ENCODE measurements at regions not wholly inside any gene's neighbourhood (a gene's known extent, or its start where the extent isn't known, plus 50 kb on each side); places are given as distances from the start of the nearest gene placed in this dataset.

DNA sequence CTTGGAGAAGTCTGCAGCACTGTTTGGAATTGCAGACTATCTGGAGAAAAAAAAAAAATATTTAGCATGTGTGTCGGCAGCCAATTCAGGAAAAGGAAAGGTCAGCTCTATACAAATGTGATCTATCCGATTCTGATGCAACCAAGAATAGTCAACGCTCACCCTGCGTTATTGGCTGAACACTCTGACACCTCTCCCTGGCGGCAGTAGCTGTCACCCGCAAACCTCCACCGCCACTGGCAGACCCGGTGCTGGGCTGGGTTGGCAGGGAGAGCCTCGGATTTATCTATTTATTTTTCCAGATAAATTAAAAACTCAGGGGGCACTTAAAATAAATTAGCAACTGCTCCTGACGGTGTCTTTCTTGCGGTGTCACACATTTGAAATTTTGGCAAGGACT is 409.7 kb downstream of the VRK1 start:
- DNase-seq (ENCODE audit: low read depth): no peak

- no peak for DNase-seq (ENCODE audit: low read depth)
These were observed 413.0 kb downstream of the VRK1 start for GRCh38 chr14:97210202-97210601.

GRCh38 chr14:97212399-97212798 is 415.2 kb downstream of the VRK1 start:
- DNase-seq (ENCODE audit: low read depth): no peak

DNA sequence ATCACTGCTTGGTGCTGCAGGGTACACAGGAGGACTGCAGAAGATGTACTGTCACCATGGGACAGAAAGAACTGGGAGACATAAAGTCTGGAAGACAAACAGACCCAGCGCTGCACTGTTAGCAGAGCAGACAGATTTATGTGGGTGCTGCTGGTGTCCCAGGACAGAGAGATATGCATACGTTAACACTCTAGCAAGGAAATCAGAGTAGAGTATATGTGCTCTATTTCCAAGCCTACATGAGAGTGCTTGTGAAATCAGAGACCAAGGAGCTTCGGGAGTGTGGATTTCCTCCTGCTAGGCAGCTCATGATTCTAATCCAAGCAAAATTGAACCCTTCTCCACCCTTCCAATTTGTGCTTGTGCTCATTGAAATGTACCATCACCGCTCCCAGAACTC is 416.5 kb downstream of the VRK1 start:
- no peak for DNase-seq (ENCODE audit: low read depth)

GRCh38 chr14:97215263-97215969 is 418.2 kb downstream of the VRK1 start:
- no peak for DNase-seq (ENCODE audit: low read depth)

GRCh38 chr14:97217111-97217885 is 420.1 kb downstream of the VRK1 start:
- DNase-seq (ENCODE audit: low read depth): no peak

GRCh38 chr14:97218274-97218673 is 421.1 kb downstream of the VRK1 start:
- no peak for DNase-seq (ENCODE audit: low read depth)

DNA sequence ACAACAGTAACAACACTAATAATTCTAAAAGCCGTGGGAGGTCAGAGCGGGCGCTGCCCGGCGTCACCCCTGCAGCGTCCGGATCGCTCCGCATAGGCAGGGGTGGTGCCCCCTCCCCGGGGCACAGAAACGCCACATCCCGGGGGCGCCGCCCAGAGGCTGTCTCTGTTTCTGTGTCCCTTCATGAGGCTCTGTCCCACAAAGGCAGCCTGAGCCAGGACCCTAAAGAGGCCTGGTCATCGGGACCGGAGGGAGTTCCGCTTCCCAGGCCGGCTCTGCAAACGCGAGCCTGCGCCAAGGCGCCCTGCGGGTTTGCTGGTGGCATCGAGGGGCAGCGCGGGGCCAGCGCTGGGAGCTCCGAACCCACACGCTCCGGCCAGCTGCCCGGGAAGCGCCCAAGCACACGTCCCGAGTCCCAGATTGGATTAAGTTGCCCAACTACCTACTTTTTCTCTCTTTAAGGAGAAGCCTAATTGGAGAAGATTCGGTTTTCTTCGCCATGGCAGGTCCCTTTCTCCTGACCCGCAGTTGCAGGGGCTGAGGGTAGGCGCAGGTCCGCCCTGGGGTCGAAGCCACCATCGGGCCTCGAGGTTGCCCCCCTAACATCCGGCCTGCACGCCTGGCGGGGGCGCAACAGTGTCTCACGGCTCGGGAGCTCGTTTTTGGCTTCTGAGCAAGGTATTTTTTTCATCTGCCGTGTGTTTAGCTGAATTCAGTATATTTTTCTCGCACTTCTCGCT is 421.7 kb downstream of the VRK1 start:
- DNase-seq (ENCODE audit: low read depth): no peak

DNA sequence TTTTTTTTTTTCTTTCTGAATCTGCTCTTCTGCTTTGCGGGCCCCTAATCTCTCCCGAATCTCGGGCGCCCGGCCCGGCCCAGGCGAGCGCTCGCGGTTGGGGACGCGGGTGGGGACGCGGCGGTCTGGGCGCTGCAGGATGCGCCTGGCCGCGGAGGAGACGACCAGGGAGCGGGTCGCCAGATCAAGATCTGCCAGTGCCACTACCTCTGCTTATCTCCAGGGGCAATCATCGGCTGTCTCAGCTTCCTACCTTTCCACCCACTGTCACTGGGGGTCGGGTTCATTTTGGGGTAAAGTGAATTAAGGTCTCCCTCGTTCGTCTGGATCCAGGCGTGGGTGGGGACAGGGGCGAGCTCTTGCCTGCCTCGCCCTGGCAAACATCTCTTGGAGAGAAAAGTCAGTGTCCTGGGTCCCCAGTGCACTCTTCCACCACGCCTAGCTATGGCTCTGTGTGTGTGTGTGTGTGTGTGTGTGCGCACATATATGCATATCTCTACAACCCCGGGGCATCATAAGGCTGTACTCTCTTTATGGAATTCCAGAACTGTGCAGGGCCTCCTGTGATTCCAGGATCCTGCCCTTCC is 422.3 kb downstream of the VRK1 start:
- no peak for DNase-seq (ENCODE audit: low read depth)

GRCh38 chr14:97221572-97222285 is 424.5 kb downstream of the VRK1 start:
- DNase-seq (ENCODE audit: low read depth): no peak

- DNase-seq (ENCODE audit: low read depth): no peak
These were observed 426.8 kb downstream of the VRK1 start for GRCh38 chr14:97224016-97224415.

DNA sequence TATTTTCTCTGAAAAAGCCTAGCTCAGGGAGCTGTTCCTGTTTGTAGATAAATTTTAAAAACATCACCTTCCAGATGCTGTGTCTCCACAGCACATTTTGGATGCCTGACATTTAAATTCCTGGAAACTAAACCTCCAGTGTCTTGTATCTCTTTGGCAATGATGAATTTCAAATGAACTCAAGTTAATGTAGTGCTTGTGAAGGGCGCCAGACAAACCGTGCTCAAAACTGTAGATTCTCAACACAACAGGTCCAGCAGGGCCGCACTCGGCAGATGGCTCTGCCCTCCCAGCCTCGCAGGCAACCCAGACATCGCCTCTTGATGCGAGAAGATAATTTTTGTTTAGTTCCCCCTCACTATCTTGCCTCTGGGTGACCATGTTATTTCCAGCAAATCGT is 432.9 kb downstream of the VRK1 start:
- no peak for DNase-seq (ENCODE audit: low read depth)

- no peak for DNase-seq (ENCODE audit: low read depth)
These were observed 436.3 kb downstream of the VRK1 start for GRCh38 chr14:97233319-97233985.

DNA sequence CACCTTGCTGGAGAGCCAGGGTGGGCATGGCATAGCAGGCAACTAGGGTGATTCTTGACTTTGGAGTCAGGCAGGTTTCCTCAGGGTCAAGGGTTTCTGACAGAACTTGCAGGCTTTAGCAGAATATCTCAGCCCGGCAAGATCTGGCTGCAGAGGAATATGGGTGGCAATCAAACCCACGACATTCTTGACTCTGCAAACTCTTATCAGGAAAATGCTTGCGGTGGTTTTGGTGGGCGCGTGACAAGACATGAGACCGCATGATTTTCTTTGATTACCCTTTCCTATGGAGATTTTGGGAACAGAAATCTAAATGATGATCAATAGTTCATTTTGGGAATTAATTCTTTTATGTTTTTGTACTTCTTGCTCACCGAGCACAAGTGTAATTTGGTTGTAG is 449.5 kb downstream of the VRK1 start:
- DNase-seq (ENCODE audit: low read depth): no peak

- DNase-seq (ENCODE audit: low read depth): no peak
These were observed 451.8 kb downstream of the VRK1 start for GRCh38 chr14:97248973-97249372.

DNA sequence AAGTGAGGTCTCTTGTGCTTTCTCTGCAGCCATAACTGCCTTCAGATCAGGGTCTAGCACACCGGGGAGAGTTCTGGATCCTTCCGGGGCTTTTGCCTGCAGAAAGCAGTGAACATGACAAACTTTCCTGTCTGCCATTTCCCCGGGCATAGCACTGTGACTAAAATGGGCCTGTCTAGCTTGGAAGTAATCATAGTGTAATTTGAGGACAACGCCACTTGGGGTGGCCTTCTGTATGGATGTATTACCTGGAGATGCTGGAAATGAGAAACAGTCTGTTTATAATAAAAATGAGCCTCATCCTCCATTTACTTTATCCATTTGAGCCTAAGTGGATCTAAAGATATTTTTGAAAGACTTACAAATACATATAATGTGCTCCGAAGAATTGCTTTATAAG is 453.7 kb downstream of the VRK1 start:
- no peak for DNase-seq (ENCODE audit: low read depth)

DNA sequence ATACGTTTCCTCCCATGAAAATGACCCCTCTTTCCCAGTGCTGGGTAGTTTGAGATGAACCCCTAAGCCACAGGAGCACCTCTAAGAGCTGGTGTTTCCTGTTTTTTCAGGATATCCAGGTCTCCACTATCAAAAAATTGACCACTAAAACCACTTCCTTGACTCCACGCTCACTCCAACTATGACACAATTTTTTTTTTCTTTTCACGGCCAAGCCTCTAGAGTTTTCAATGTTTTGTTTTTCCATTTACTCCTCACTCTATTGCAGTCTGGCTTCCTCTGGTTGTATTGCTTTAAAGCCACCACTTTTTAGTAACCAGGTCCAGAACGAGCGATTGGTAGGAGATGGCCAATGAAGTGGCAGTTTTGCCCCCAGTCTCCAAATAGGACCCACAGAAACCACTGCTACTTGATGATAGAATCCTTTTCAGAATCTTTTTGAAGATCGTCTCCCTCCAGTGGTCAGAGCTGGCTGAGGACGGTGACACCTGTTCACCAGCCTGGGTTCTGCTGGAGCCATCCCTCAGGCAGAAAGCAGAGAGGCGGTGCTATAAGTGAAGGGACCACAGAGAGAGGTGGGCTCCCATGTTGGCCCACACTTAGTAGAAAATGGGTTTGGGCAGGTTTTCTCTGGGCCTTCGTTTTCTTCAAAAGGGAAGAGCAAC is 454.4 kb downstream of the VRK1 start:
- DNase-seq (ENCODE audit: low read depth): no peak

GRCh38 chr14:97253756-97254155 is 456.6 kb downstream of the VRK1 start:
- no peak for DNase-seq (ENCODE audit: low read depth)

DNA sequence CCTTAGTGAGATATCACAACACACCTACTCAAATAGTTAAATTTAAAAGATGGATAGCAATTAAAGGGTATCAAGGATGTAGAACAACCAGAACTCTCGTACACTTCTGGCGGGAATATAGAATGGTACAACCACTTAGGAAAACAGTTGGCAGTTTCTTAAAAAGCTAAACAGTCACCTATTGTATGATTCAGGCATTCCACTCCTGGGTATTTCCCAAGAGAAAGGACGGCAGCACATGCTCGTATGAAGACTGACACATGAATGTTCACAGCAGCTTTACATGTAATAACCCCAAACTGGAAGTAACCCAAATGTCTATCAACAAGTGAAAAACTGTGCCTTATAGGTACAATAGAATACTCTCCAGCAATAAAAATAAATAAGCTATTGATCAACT is 465.2 kb downstream of the VRK1 start:
- no peak for DNase-seq (ENCODE audit: low read depth)

DNA sequence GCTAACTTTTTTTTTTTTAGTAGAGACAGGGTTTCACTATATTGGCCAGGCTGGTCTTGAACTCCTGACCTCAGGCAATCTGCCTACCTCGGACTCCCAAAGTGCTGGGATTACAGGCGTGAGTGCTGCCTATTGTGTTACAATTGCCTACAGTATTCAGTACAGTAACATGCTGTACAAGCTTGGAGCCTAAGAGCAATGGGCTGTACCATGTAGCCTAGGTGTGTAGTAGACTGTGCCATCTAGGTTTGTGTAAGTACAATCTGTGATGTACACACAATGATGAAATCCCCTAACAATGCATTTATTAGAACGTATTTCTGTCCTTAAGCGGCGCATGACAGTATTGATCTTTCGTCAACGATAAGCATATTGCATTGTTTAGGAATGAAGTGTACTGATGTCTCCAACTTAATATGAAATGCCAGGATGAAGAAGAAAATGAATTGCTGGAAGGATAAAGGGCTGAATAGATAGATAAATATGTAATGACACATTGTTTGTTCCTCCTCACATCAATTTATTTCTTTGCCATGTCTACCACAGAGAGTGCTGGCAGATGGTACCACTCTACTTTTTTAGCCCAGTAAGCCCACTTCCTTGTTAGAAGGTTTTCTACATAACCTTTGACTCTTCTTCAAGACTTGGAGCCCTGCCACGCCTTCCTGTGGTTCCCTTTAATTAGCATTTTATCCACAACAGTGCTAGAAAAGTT is 467.5 kb downstream of the VRK1 start:
- no peak for DNase-seq (ENCODE audit: low read depth)
